GM21367 (cell line): ENCODE measurements at regions not wholly inside any gene's neighbourhood (a gene's known extent, or its start where the extent isn't known, plus 50 kb on each side); places are given as distances from the start of the nearest gene placed in this dataset.
"Not testable (repeated sequence)": the region's sequence is repeated elsewhere in the genome, so short reads cannot be mapped to it uniquely, and the experiment has no call there.

ENCODE experiments used
- ATAC-seq: cut with Tn5 transposase; IDR thresholded peaks from one replicate; pipeline ENCODE4 v1.9.1; 2021; ENCODE audit not compliant: unreplicated experiment

- ATAC-seq: not testable (repeated sequence)
Observed at GRCh38 chr14:105730731-105731130, 204.3 kb downstream of the TMEM121 start.

DNA sequence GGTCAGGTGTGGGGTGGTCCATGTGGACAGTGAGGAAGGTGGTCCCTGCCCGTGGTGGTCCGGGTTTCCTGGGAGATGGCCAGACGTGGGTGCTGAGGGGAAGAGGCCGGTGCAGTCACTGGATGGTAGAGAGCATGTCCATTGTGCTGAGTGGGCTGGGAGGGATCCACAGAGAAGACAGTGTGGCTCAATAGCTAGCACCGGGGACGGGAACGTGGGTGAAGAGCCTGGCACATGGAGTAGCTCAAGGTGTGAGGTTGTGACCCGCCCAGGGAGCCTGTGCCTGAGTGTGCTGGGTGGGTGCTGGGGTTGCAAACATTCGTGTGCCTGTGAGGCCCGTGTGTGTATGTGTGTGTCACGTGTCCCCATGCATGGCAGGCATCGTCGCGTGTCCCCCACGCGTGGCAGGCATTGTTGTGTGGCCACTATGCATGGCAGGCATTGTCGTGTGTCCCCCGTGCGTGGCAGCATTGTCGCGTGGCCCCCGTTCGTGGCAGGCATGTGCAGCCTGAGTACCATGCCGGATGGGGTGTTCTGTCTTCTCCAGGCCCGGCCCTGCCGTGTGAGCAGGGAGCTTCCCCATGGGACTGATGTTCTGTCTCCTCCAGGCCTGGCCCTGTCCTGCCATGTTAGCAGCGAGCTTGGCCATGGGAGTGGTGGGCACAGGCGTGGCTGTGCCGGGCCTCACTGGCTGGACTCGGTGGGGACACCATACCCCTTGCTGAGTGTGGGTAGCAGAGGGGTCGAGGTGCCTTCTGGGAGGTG, 205.0 kb downstream of the TMEM121 start:
- not testable (repeated sequence) for ATAC-seq

DNA sequence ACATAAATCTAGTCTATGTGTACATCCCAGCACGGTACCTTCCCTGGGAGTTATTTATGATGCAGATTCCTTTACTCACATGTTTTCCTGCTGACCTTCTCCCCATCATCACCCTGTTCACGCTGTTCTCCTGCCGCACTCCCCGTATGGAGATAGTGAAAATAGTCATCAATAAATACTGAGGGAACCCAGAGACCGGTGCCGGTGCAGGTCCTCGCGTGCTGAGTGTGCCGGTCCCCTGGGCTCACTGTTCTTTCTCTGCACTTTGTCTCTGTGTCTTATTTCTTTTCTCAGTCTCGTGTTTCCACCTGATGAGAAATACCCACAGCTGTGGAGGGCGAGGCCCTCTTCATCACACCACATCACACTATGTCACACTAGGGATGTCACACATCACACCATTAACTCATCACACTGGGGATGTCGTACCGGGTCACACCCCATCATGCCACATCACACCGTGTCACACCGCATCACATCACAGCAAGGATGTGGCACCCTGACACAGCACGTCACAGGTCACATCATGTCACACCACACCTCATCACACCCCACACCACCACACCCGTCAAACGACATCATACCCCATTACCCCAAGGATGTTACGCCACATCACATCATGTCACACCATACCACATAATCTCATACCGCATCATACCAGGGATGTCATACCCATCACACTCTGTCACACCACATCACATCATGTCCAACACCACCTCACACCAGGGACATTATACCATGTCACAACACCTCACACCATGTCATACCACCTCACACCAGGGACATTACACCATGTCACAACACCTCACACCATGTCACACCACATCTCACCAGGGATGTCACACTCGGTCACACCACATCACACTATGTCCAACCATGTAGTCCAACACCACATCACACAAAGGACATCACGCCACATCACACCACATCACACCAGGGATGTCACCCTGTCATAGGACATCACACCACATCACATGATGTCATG, 207.0 kb downstream of the TMEM121 start:
- no peak for ATAC-seq

GRCh38 chr14:105734241-105734640, 207.9 kb downstream of the TMEM121 start:
- not testable (repeated sequence) for ATAC-seq

DNA sequence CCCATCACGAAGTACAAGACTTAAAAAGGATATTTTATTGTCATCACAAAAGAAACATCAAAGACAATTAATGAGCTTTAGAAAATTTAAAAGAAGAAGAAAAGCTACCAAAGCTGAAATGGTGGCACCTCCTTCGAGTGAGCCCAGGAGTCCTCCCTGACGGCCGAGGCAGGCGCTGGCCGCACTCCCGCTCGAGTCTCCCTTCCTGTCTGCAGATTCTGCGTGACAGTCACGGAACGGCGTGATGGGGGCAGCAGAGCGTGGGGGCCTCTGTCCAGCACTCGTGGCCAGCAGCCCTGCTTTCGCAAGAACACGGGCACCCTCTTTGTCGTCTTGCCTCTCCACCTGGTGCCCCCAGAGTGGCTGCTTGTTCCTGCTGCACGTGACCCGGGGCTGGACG, 209.9 kb downstream of the TMEM121 start:
- ATAC-seq: not testable (repeated sequence)

GRCh38 chr14:105737504-105738246, 211.3 kb downstream of the TMEM121 start:
- no peak for ATAC-seq

- no peak for ATAC-seq
Observed at GRCh38 chr14:105738638-105739037, 212.3 kb downstream of the TMEM121 start.

GRCh38 chr14:105739331-105740102, 213.1 kb downstream of the TMEM121 start:
- ATAC-seq: no peak

DNA sequence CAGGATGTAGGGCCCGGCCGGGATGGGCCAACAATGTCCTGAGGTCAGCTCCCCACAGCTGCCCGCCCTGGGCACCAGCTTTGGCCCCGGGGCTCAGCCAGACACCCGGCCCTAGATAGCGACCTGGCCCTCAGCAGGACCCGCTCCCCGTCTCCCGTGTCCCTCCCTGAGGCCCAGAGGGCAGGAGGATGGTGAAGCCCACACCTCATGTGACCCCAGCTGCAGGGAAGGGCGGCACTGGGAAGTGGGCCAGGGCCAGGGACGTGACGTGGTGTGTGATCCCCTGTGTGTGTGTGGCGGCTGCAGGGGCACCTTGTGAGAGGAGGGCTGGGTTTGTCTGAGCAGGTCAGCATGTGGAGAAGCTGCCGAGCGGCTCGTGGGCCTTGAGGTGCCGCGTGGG, 213.9 kb downstream of the TMEM121 start:
- not testable (repeated sequence) for ATAC-seq

GRCh38 chr14:105740961-105741360, 214.6 kb downstream of the TMEM121 start:
- ATAC-seq: not testable (repeated sequence)

DNA sequence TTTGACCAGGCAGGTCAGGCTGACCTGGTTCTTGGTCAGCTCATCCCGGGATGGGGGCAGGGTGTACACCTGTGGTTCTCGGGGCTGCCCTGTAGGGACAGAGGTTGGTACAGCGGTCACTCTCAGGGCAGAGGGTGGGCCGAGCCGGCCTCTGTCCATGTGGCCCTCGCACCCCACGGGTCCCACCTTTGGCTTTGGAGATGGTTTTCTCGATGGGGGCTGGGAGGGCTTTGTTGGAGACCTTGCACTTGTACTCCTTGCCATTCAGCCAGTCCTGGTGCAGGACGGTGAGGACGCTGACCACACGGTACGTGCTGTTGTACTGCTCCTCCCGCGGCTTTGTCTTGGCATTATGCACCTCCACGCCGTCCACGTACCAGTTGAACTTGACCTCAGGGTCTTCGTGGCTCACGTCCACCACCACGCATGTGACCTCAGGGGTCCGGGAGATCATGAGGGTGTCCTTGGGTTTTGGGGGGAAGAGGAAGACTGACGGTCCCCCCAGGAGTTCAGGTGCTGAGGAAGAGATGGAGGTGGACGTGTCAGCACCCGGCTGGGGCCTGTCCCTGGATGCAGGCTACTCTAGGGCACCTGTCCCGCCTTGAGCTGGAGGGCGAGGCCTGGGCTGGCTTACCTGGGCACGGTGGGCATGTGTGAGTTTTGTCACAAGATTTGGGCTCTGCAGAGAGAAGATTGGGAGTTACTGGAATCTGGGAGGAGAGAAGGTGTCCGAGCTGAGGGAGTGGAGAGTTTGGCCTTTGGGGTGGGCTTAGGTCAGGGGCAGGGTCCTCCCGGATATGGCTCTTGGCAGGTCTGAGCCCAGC, 215.5 kb downstream of the TMEM121 start:
- not testable (repeated sequence) for ATAC-seq

GRCh38 chr14:105742531-105742848, 216.1 kb downstream of the TMEM121 start:
- no peak for ATAC-seq

DNA sequence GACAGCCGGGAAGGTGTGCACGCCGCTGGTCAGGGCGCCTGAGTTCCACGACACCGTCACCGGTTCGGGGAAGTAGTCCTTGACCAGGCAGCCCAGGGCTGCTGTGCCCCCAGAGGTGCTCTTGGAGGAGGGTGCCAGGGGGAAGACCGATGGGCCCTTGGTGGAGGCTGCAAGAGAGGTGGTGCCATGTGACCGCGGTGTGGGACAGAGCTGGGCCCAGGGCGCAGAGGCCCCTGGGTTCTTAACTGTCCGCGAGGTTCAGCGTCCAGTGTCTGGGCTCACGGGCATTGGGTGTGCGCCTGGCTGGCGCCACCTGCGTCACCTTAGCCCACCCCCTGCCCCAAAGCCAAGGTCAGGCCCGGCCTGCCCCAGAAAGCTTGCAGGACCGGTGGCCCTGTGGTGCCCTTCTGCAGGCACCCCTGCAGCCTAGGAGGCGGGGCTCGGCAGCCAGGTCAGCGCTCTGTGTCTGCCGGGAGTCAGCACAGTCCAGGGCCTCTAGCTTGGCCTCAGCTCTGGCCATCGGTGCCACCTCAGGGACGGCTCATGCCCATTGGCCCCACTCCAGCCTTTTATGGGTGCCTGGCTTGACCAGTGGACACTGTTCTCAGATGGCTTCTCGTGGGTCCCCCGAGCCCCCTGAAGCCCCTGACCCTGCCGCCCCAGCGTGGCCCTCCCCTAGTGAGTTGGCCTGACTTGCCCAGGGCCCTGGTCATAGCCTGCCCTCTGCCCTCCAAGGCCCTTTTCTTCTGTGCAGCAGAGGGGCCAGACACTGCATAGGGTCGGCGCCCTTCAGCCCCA, 216.7 kb downstream of the TMEM121 start:
- not testable (repeated sequence) for ATAC-seq

DNA sequence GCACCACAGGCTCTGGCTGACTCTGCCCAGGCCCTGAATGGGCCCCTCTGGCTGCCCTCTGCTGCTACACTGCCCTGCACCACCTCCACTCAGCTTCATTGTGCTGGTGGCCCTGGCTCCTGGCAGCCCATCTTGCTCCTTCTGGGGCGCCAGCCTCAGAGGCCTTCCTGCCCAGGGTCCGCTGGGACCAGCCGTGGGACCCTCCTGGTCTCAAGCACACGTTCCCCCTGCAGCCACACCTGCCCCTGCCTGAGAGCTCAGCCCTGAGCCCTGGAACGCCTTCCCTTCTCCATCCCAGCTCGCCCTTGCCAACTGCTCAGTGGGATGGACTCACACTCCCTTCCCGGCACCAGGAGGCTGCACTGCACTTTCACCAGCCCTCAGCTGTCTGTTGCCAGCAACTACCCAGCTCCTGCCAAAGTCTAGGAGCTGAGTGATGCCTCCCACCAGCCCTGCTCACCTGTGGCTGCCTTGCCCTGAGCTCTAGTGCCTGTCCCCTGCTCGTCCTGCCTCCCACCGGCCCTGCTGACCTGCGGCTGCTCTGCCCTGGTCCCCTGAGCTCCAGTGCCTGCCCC, 217.9 kb downstream of the TMEM121 start:
- ATAC-seq: not testable (repeated sequence)

GRCh38 chr14:105745433-105746123, 219.2 kb downstream of the TMEM121 start:
- no peak for ATAC-seq

DNA sequence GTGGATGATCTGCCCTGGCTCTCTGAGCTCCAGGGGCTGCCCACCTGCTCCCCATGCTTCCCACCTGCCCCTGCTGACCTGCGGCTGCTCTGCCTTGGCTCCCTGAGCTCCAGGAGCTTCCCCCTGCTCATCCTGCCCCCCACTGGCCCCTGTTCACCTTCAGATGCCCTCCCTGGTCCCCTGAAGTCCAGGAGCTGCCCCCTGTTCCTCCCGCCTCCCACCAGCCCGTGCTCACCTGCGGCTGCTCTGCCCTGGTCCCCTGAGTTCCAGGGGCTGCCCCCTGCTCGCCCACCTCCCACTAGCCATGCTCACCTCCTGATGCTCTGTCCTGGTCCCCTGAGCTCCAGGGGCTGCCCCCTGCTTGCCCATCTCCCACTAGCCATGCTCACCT, 219.7 kb downstream of the TMEM121 start:
- ATAC-seq: no peak

DNA sequence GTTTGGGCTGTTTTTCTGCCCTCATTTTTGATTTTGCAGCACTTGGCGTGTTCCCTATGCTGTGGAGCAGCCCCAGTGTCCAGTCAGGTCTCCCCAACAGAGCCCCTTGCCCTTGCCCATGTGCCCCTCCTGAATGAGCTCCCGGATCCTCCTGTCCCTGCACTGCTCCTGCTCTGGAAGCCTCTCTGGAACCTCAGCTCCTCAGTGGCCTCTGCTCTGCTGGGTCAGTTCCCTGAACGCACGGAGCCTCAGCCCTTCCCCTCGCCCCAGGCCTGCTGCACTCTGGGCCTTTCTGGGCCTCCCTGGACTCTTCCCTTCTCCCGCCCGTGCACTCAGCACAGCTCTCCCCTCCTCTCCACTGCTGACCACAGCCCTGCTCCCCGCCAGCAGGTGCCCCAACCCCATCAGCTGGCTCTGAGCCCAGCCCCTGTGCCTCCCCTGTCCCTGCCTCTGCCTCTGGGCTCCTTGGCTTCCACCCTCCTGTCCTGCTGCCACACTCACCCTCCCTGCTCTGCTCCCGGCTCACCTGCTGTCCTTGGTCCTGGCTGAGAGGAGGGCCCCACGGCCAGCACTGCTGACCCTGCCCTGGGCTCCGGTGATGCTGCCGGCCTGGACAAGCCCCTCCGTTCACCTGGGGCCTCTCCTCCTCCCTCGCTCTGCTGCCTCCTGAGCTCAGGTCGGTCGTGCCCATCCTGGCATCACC, 220.6 kb downstream of the TMEM121 start:
- not testable (repeated sequence) for ATAC-seq
